Keratinocyte (primary cell): ENCODE measurements at regions not wholly inside any gene's neighbourhood (a gene's known extent, or its start where the extent isn't known, plus 50 kb on each side); places are given as distances from the start of the nearest gene placed in this dataset.

Experiments used
- DNase-seq: peaks from one replicate; pipeline ENCODE4 v3.0.0-alpha.2; 2011; ENCODE audit warnings: low read depth, missing footprints, low spot score
- FAIRE-seq: peaks from 2 replicates; lab custom pipeline; 2011; peaks lifted over from hg19 to GRCh38; lab: Jason Lieb, UNC
- H2AFZ ChIP-seq: 2 replicates; pipeline ENCODE4 v1.6.0; 2012; ENCODE audit warnings: low read length, control low read depth, inconsistent platforms; ENCODE audit not compliant: control insufficient read depth
- H3K27ac ChIP-seq: 2 replicates; pipeline ENCODE4 v1.5.1; 2011; ENCODE audit warnings: low read length; ENCODE audit not compliant: control insufficient read depth, insufficient read depth
- H3K27me3 ChIP-seq: 3 replicates; pipeline ENCODE4 v1.6.0; 2011; ENCODE audit warnings: low read length; ENCODE audit not compliant: control insufficient read depth, insufficient read depth; ENCODE audit errors: extremely low read depth
- H3K36me3 ChIP-seq, 2 experiments: 2 replicates in 1 of 2; 3 replicates in 1 of 2; pipeline ENCODE4 v1.5.1; 2011; ENCODE audit warnings: low read length in 2 of 2, mild to moderate bottlenecking in 1 of 2; ENCODE audit not compliant: control insufficient read depth in 2 of 2, insufficient read depth in 2 of 2; ENCODE audit errors: extremely low read depth in 1 of 2
- H3K4me1 ChIP-seq: 3 replicates; pipeline ENCODE4 v1.5.1; 2011; ENCODE audit warnings: low read length; ENCODE audit not compliant: control insufficient read depth, insufficient read depth; ENCODE audit errors: extremely low read depth
- H3K4me2 ChIP-seq: 3 replicates; pipeline ENCODE4 v1.6.0; 2011; ENCODE audit warnings: low read depth, low read length; ENCODE audit not compliant: control insufficient read depth, insufficient read depth; ENCODE audit errors: extremely low read depth
- H3K4me3 ChIP-seq, 3 experiments: fragments of 200-600 bp in 1 of 3; sonication (generic) in 1 of 3; 2 replicates in 2 of 3; 3 replicates in 1 of 3; pipeline ENCODE4 v1.5.1; 2011 to 2016; ENCODE audit warnings: low read length in 3 of 3, mild to moderate bottlenecking in 3 of 3, control low read depth in 2 of 3, inconsistent platforms in 1 of 3, low read depth in 1 of 3, mixed read lengths in 1 of 3, mixed run types in 1 of 3, moderate library complexity in 1 of 3; ENCODE audit not compliant: control insufficient read depth in 2 of 3, insufficient read depth in 2 of 3; ENCODE audit errors: extremely low read depth in 1 of 3
- H3K79me2 ChIP-seq: 2 replicates; pipeline ENCODE4 v1.6.0; 2012; ENCODE audit warnings: low read length; ENCODE audit not compliant: control insufficient read depth, insufficient read depth
- H3K9ac ChIP-seq: 3 replicates; pipeline ENCODE4 v1.6.0; 2011; ENCODE audit warnings: low read length; ENCODE audit not compliant: control insufficient read depth, insufficient read depth; ENCODE audit errors: extremely low read depth
- H3K9me1 ChIP-seq: 3 replicates; pipeline ENCODE4 v1.6.0; 2011; ENCODE audit warnings: low read length; ENCODE audit not compliant: control insufficient read depth, insufficient read depth; ENCODE audit errors: extremely low read depth
- H3K9me3 ChIP-seq: 2 replicates; pipeline ENCODE4 v1.5.1; 2012; ENCODE audit warnings: low read depth, low read length; ENCODE audit not compliant: control insufficient read depth
- H4K20me1 ChIP-seq: 3 replicates; pipeline ENCODE4 v1.6.0; 2011; ENCODE audit warnings: low read length; ENCODE audit not compliant: control insufficient read depth, insufficient read depth; ENCODE audit errors: extremely low read depth
- EZH2 ChIP-seq: IDR thresholded peaks from one replicate; pipeline ENCODE4 v1.6.1; 2012; ENCODE audit warnings: inconsistent platforms, mild to moderate bottlenecking, low read length, moderate library complexity
- dilution Hi-C: fragments of 300-500 bp; cut with MboI; formaldehyde crosslinking; loops from one replicate; pipeline ENCODE4 v1.7.0; 2020; ENCODE audit warnings: low sequenced_read_pairs; ENCODE audit not compliant: extremely low pct_ligation_motif_present
- TF ChIP-seq, protein P1 (sequence below), 3 experiments: IDR thresholded peaks in 1 of 3; conservative IDR thresholded peaks in 1 of 3; optimal IDR thresholded peaks in 1 of 3; 2 replicates in 2 of 3; 3 replicates in 1 of 3; pipeline versions ENCODE3 to v1.5.1; 2011; ENCODE audit warnings: low read length in 3 of 3, mild to moderate bottlenecking in 3 of 3, moderate library complexity in 2 of 3, control low read depth in 1 of 3, inconsistent platforms in 1 of 3; ENCODE audit not compliant: insufficient read depth in 2 of 3; ENCODE audit errors: extremely low read depth in 1 of 3

DNA sequence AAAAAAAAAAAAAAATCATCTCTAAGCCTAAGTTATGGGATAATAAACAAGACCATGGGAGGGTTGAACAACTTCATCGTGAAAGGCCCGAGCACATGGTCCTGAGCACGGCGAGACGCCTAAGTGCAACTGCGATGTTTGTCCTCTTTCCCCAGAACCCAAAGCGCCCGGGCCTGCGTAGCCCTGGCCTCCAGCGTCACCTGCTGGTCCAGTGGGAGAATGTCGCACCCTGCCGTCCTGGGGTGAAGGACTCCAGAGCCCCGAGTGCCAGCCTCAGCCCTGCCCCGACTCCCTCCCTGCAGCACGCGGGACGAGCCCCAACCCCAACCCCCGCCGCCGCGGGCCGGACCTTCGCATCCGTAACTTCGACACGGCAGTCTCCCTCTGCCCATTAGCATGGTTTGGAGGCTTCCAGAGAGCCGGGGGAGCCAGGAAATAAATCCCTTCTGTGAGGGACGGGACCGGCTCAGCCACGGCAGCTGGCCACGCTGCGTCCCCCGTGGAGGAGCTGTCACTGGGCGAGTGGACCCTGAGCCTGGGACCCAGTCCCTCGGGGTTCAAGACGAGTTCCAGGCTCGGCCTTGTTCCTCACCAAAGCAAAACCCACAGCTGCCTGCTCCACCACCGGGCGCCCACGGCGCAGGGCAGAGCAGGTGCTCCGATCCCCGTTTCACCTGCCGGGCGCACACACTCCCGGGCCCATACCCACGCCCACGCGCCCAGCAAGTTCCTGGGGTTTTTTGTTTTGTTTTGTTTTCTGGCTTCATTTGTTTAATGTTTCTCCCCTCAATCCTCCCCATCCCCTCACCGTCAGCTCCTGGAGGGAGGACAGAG is 132.5 kb upstream of the HAND1 start:
- peak overlapping the region; percentile 69 for H3K4me2 ChIP-seq
- FAIRE-seq: no peak
- TF ChIP-seq, protein P1, sequence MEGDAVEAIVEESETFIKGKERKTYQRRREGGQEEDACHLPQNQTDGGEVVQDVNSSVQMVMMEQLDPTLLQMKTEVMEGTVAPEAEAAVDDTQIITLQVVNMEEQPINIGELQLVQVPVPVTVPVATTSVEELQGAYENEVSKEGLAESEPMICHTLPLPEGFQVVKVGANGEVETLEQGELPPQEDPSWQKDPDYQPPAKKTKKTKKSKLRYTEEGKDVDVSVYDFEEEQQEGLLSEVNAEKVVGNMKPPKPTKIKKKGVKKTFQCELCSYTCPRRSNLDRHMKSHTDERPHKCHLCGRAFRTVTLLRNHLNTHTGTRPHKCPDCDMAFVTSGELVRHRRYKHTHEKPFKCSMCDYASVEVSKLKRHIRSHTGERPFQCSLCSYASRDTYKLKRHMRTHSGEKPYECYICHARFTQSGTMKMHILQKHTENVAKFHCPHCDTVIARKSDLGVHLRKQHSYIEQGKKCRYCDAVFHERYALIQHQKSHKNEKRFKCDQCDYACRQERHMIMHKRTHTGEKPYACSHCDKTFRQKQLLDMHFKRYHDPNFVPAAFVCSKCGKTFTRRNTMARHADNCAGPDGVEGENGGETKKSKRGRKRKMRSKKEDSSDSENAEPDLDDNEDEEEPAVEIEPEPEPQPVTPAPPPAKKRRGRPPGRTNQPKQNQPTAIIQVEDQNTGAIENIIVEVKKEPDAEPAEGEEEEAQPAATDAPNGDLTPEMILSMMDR (optimal IDR thresholded peaks at IDR 0.05 in 1 of 3, IDR thresholded peaks at IDR 0.05 in 1 of 3, conservative IDR thresholded peaks at IDR 0.05 in 1 of 3; ENCODE audit: extremely low read depth in 1 of 3, insufficient read depth in 2 of 3, low read length in 3 of 3): peak; percentile 85 to 99 (median 99)
- TF ChIP-seq EZH2: no peak
- no peak overlapping the region for H3K9ac ChIP-seq
- H3K36me3 ChIP-seq: no peaks in the 10 kb centered on the region
- H3K4me1 ChIP-seq: peaks cover 5% of the 10 kb centered on the region
- dilution Hi-C loops: no loop called here
- H4K20me1 ChIP-seq: no peaks in the 10 kb centered on the region
- H3K9me1 ChIP-seq: no peaks in the 10 kb centered on the region
- peak overlapping the region; percentile 58 for H2AFZ ChIP-seq
- H3K4me3 ChIP-seq: peak overlapping the region in 2 of 3 experiments; percentile 39 to 40
- H3K27ac ChIP-seq: no peak overlapping the region
- no peaks in the 10 kb centered on the region for H3K9me3 ChIP-seq
- DNase-seq: no peak
- no peaks in the 10 kb centered on the region for H3K79me2 ChIP-seq
- H3K27me3 ChIP-seq: peaks cover 30% of the 10 kb centered on the region

DNA sequence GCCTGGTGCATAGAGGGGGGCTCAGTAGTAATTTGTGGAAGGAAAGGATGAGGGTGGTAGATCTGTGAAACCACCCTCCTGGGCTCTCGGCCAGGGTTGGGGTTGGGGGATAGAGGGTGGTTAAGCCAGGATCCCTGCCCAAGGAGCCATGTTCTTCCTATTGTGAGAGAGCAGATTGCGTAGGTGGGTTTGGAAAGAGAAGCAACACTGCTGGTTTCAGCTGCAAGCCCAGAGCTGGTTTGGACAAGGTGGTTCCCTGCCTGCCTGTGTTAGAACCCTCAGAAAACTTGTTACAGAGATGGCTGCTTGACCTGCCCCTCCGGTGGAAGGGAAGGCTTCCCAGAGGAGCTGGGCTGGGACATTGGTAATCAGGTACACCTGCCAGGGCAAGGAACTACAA is 131.2 kb upstream of the HAND1 start:
- Histone ChIP-seq H3K9ac (no peak overlapping the region), H4K20me1 (no peaks in the 10 kb centered on the region), H3K27ac (no peak overlapping the region), H3K4me2 (no peak overlapping the region), H3K27me3 (peaks cover 30% of the 10 kb centered on the region), H3K79me2 (no peaks in the 10 kb centered on the region), H2AFZ (no peak overlapping the region), H3K36me3 (no peaks in the 10 kb centered on the region), H3K9me3 (no peaks in the 10 kb centered on the region), H3K9me1 (no peaks in the 10 kb centered on the region), H3K4me3 (no peak overlapping the region), H3K4me1 (peaks cover 5% of the 10 kb centered on the region)
- no peak for DNase-seq
- dilution Hi-C loops: loop anchor here (10.0 kb wide), 1 partner anchor 134 kb away; the partner anchor contains the start of gene HAND1
- FAIRE-seq: no peak
- TF ChIP-seq EZH2: no peak
- TF ChIP-seq, protein P1 (optimal IDR thresholded peaks at IDR 0.05 in 1 of 3, IDR thresholded peaks at IDR 0.05 in 1 of 3, conservative IDR thresholded peaks at IDR 0.05 in 1 of 3; ENCODE audit: extremely low read depth in 1 of 3, insufficient read depth in 2 of 3, low read length in 3 of 3): no peak
